ENCODE measurements at regions not wholly inside any gene's neighbourhood (a gene's known extent, or its start where the extent isn't known, plus 50 kb on each side); places are given as distances from the start of the nearest gene placed in this dataset.

DNA sequence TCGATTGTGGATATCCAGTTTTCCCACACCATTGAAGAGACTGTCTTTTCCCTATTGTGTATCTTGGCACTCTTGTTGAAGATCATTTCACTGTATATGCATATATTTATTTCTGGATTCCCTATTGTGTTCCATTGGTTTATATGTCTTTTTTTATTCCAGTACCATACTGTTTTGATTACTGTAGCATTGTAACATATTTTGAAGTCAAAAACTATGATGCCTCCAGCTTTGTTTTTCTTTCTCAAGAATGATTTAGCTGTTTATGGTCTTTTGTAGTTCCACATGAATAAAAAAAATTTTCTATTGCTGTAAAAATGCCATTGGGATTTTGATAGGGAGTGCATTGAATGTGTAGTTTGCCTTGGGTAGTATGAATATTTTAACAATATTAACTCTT lies 128.1 kb upstream of the SLC38A2 start:
- no peak overlapping the region for H3K9ac ChIP-seq (ENCODE audit: low read length)
- H3K4me3 ChIP-seq (ENCODE audit: low read length) = no peak overlapping the region
- no peaks in the 10 kb centered on the region for H3K36me3 ChIP-seq (ENCODE audit: control insufficient read depth, insufficient read depth, low read length)
- no peaks in the 10 kb centered on the region for H3K4me1 ChIP-seq (ENCODE audit: control insufficient read depth, insufficient read depth, low read length)
- no peaks in the 10 kb centered on the region for H3K27me3 ChIP-seq (ENCODE audit: control insufficient read depth, insufficient read depth, low read length)
- no peaks in the 10 kb centered on the region for H3K9me3 ChIP-seq (ENCODE audit: control insufficient read depth, low read length)

DNA sequence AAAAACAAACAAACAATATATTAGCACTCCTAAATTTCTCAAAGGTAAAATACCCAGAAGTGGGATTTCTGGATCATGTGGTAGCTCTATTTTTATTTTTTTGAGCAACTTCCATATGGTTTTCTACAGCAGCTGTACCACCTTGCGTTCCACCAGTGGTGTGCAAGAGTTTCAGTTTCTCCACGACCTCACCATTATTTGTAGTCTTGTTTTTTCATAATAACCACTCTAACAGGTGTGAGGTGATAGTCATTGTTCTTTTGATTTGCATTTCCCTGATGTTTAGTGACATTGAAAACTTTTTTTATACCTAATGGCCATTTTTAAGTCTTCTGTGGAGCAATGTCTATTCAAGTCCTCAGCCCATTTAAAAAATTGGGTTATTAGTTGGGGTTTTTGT lies 127.3 kb upstream of the SLC38A2 start:
- no peaks in the 10 kb centered on the region for H3K27me3 ChIP-seq (ENCODE audit: control insufficient read depth, insufficient read depth, low read length)
- no peaks in the 10 kb centered on the region for H3K36me3 ChIP-seq (ENCODE audit: control insufficient read depth, insufficient read depth, low read length)
- H3K4me3 ChIP-seq (ENCODE audit: low read length) = no peak overlapping the region

DNA sequence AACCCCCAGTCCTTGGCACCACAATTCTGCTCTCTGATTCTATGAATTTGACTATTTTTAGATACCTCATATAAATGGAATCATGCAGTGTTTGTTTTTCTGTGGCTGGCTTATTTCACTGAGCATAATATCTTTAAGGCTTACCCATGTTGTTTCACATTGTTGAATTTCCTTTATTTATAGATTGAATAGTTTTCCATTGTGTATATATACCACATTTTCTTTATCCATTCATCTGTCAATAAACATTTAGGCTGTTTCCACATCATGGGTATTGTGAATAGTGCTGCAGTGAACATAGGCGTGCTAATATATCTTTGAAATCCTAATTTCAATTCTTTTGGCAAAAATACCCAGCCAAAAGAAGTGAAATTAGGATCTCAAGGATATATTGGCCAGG lies 126.7 kb upstream of the SLC38A2 start:
- no peak overlapping the region for H3K9ac ChIP-seq (ENCODE audit: low read length)
- no peaks in the 10 kb centered on the region for H3K36me3 ChIP-seq (ENCODE audit: control insufficient read depth, insufficient read depth, low read length)
- no peak overlapping the region for H3K4me3 ChIP-seq (ENCODE audit: low read length)
- H3K27me3 ChIP-seq (ENCODE audit: control insufficient read depth, insufficient read depth, low read length) = no peaks in the 10 kb centered on the region
- H3K9me3 ChIP-seq (ENCODE audit: control insufficient read depth, low read length) = no peaks in the 10 kb centered on the region
- no peaks in the 10 kb centered on the region for H3K4me1 ChIP-seq (ENCODE audit: control insufficient read depth, insufficient read depth, low read length)

More for the DNA sequence above, 127.3 kb upstream of the SLC38A2 start:
- Histone ChIP-seq H3K9me3 (ENCODE audit: control insufficient read depth, low read length) (no peaks in the 10 kb centered on the region), H3K4me1 (ENCODE audit: control insufficient read depth, insufficient read depth, low read length) (no peaks in the 10 kb centered on the region), H3K9ac (ENCODE audit: low read length) (no peak overlapping the region)

DNA sequence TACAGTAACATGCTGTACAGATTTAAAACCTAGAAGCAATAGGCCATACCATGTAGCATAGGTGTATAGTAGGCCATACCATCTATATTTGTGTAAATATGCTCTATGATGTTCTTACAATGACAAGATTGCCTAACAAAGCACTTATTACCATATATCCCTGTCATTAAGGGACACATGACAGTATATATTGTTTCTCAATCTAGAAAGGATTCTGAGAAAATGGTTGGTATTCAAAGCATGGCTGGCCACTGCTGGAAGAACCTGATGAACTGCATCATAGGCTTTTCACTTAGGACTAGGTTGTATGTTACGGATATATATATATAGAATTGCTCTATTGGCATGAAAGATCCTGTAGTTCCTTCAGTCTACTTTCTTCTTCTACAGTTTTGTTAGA lies 125.2 kb upstream of the SLC38A2 start:
- Histone ChIP-seq H3K4me1 (ENCODE audit: control insufficient read depth, insufficient read depth, low read length) (peaks cover 4% of the 10 kb centered on the region), H3K36me3 (ENCODE audit: control insufficient read depth, insufficient read depth, low read length) (no peaks in the 10 kb centered on the region), H3K4me3 (ENCODE audit: low read length) (no peak overlapping the region), H3K9me3 (ENCODE audit: control insufficient read depth, low read length) (no peaks in the 10 kb centered on the region), H3K27me3 (ENCODE audit: control insufficient read depth, insufficient read depth, low read length) (no peaks in the 10 kb centered on the region), H3K9ac (ENCODE audit: low read length) (no peak overlapping the region)

DNA sequence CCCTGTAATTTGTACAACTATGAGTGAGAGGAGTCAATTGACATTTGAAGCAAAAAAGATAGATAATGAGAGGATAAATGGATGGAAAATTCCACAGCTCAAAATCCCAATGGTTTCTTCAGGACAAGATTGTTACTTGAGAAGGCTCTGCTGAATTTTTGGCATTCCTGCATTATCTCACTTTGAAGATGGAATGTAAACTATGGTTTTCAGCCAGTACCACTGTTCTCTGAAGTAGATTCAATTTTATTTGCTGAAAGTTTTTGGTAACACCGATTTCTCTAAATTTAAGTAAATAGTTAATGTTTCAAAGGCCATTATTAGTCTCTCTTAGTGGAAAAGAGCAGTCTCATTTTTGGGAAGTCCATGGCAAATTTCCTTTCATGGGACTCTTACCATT lies 121.9 kb upstream of the SLC38A2 start:
- Histone ChIP-seq H3K9ac (ENCODE audit: low read length) (no peak overlapping the region), H3K36me3 (ENCODE audit: control insufficient read depth, insufficient read depth, low read length) (no peaks in the 10 kb centered on the region), H3K4me3 (ENCODE audit: low read length) (no peak overlapping the region), H3K9me3 (ENCODE audit: control insufficient read depth, low read length) (no peaks in the 10 kb centered on the region), H3K27me3 (ENCODE audit: control insufficient read depth, insufficient read depth, low read length) (no peaks in the 10 kb centered on the region), H3K4me1 (ENCODE audit: control insufficient read depth, insufficient read depth, low read length) (peaks cover 22% of the 10 kb centered on the region)

DNA sequence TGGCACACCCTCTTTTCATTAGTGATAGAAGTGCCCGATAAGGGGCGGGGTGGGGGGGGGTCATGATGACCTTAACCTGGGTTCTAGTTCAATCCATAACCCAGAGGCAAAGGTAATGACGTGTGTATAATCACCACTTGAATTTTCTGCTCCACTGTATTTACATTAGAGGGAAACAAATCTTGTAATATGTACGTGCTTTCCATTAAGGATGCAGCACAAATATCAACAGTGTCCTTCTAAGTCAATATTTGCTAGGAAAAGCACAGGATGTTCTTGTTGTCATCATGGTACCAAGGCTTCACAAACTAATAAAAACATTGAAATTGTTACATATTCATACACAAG lies 121.2 kb upstream of the SLC38A2 start:
- H3K27me3 ChIP-seq (ENCODE audit: control insufficient read depth, insufficient read depth, low read length) = no peaks in the 10 kb centered on the region
- H3K9ac ChIP-seq (ENCODE audit: low read length) = no peak overlapping the region
- H3K9me3 ChIP-seq (ENCODE audit: control insufficient read depth, low read length) = no peaks in the 10 kb centered on the region
- no peak overlapping the region for H3K4me3 ChIP-seq (ENCODE audit: low read length)
- no peaks in the 10 kb centered on the region for H3K36me3 ChIP-seq (ENCODE audit: control insufficient read depth, insufficient read depth, low read length)
- peaks cover 25% of the 10 kb centered on the region for H3K4me1 ChIP-seq (ENCODE audit: control insufficient read depth, insufficient read depth, low read length)

DNA sequence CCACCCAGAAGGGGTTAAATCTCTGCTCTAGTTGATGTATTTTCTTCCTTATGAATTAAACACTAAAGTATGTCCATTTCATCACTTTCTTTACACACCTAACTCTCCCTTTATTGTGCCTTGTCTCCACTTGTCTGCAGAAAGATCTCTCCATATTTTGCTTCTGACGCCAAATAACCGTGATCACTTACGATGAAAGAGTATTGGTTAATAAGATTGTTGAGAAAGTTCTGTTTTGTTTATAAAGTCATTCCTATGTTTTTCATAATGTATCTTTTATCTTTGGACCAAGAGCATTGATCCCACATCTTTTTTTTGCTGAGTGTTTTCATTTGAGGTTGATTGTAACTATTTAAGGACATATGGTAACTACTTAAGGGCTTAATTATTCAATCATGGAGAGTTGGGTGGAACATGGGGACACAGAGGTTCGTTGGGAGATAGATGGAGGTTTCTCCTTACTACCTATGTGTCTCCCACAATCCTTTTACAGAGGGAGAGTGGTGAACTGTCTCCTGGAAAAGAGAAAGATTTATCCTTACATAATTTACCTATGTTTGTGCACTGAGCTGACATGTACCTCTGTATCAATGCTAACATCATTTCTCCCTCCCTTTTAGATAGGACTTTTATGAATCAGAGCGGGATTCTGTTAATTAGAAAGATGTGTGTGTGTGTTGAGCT lies 120.7 kb upstream of the SLC38A2 start:
- Histone ChIP-seq H3K9me3 (ENCODE audit: control insufficient read depth, low read length) (no peaks in the 10 kb centered on the region), H3K27me3 (ENCODE audit: control insufficient read depth, insufficient read depth, low read length) (no peaks in the 10 kb centered on the region), H3K9ac (ENCODE audit: low read length) (no peak overlapping the region), H3K36me3 (ENCODE audit: control insufficient read depth, insufficient read depth, low read length) (no peaks in the 10 kb centered on the region), H3K4me1 (ENCODE audit: control insufficient read depth, insufficient read depth, low read length) (peaks cover 25% of the 10 kb centered on the region), H3K4me3 (ENCODE audit: low read length) (no peak overlapping the region)

DNA sequence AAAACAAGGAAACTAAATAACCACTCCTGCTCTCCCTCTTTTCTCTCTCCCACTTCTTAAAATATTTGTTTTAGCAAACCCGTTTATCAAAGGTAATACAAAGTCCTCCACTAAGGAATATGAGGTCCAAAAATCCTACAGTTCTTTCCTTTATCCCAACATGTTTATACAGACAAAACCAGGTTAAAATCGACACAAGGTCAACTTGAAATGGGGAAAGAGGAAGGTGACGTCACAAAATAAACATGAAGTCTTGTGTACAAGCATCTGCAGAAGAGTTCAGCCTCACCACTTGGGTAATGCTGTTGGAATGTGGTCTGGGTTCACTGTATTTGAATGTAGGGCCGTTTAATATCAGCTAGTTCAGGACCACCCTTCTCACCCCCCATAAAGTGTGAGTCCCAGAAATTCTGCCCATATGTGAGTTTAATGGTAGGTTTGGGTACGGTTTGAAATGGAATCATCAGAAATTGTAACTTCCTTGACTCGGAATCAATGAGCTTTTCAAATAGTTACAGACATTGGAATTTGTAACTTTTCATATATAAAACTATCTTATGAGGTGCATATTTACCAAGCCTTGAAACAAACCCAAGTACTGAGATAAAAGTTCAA lies 120.0 kb upstream of the SLC38A2 start:
- no peak overlapping the region for H3K9ac ChIP-seq (ENCODE audit: low read length)
- peaks cover 25% of the 10 kb centered on the region for H3K4me1 ChIP-seq (ENCODE audit: control insufficient read depth, insufficient read depth, low read length)
- no peaks in the 10 kb centered on the region for H3K27me3 ChIP-seq (ENCODE audit: control insufficient read depth, insufficient read depth, low read length)
- H3K36me3 ChIP-seq (ENCODE audit: control insufficient read depth, insufficient read depth, low read length) = no peaks in the 10 kb centered on the region
- H3K9me3 ChIP-seq (ENCODE audit: control insufficient read depth, low read length) = no peaks in the 10 kb centered on the region
- H3K4me3 ChIP-seq (ENCODE audit: low read length) = no peak overlapping the region

DNA sequence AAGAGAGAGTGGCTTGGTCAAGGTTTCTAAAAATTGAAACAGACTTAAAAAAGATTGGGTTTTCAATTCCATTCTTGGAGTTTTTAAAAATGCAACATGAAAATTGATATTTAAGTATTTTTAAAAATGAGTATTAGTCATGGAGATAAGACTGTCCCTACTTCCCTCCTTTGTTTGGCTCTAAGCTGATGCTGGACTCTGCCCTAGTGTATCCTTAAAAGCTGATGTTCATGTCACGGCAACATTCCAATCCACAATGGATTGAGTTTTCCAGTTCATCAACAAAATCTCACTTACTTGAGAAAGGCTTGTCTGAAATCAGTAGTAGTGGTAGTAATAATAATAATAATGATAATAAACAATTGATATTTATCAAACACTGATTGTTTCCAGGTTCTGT lies 119.0 kb upstream of the SLC38A2 start:
- Histone ChIP-seq H3K9me3 (ENCODE audit: control insufficient read depth, low read length) (no peaks in the 10 kb centered on the region), H3K4me1 (ENCODE audit: control insufficient read depth, insufficient read depth, low read length) (peaks cover 25% of the 10 kb centered on the region), H3K4me3 (ENCODE audit: low read length) (no peak overlapping the region), H3K9ac (ENCODE audit: low read length) (no peak overlapping the region), H3K27me3 (ENCODE audit: control insufficient read depth, insufficient read depth, low read length) (no peaks in the 10 kb centered on the region), H3K36me3 (ENCODE audit: control insufficient read depth, insufficient read depth, low read length) (no peaks in the 10 kb centered on the region)

DNA sequence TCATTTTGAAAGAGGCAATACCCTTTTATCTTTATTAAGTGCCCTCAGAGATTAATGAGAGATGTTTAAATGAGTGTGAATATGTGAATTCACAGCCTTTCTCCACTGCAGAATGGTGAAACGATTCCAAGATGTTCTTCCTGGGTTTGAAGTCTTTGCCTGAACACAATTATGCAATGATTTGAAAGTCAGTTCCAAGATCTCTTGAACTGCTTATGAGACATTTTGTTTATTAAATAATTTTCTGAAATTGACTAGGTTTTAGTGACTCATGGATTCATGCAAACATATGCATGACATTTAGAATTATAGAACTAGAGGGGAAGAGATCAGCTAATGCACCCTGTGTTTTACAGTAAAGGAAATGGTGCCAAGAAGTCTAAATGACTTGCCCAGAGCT lies 118.1 kb upstream of the SLC38A2 start:
- Histone ChIP-seq H3K4me3 (ENCODE audit: low read length) (no peak overlapping the region), H3K4me1 (ENCODE audit: control insufficient read depth, insufficient read depth, low read length) (peaks cover 25% of the 10 kb centered on the region), H3K27me3 (ENCODE audit: control insufficient read depth, insufficient read depth, low read length) (no peaks in the 10 kb centered on the region), H3K36me3 (ENCODE audit: control insufficient read depth, insufficient read depth, low read length) (no peaks in the 10 kb centered on the region), H3K9me3 (ENCODE audit: control insufficient read depth, low read length) (no peaks in the 10 kb centered on the region), H3K9ac (ENCODE audit: low read length) (no peak overlapping the region)

DNA sequence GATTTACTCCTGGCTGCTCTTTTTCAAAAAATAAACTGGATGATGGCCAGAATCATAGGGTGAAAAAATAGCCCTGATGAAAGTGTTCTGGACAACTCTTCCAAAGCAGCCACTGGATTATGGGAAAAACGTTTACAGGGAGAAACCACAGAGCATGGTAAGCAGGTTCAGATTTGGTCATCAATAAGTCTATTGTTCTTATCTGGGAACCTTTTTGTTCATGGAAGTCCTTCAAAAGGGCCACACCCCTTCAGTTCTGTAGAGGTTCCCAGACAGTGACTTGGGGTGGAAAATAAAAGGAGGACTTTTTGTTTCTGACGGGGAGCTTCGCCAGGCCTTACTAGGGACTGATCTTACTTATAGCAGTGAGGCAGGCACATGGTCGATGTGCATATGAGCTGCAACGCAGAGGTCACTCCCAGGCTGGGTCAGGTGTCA lies 117.4 kb upstream of the SLC38A2 start:
- Histone ChIP-seq H3K36me3 (ENCODE audit: control insufficient read depth, insufficient read depth, low read length) (no peaks in the 10 kb centered on the region), H3K9me3 (ENCODE audit: control insufficient read depth, low read length) (no peaks in the 10 kb centered on the region), H3K27me3 (ENCODE audit: control insufficient read depth, insufficient read depth, low read length) (no peaks in the 10 kb centered on the region), H3K9ac (ENCODE audit: low read length) (no peak overlapping the region), H3K4me3 (ENCODE audit: low read length) (no peak overlapping the region), H3K4me1 (ENCODE audit: control insufficient read depth, insufficient read depth, low read length) (peaks cover 25% of the 10 kb centered on the region)

DNA sequence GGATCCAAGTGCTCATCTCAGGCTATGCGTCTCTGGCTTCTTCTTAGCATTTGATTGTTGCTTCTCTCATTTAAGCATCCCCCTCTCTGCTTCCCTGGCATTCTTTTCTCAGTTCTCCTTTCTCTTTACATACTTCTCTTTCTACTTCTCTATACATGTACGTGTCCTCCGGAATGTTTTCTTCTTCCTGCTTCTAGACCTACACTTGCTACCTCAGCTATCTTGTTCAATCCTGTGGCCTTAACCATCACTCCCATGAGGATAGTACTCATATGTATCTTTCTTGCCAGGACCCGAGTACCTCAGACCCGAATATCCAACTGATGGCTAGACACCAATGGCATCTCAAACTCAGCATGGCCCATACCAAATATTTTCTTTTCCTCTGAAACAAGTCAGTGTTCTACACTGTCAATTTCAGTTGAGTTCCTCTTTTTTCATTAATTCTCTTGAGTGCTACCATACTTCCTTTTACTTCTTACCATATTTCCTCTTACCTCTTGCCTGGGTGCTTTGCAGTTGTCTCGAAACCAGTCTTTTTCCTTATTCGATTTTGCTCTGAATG lies 115.1 kb upstream of the SLC38A2 start:
- no peaks in the 10 kb centered on the region for H3K36me3 ChIP-seq (ENCODE audit: control insufficient read depth, insufficient read depth, low read length)
- H3K27me3 ChIP-seq (ENCODE audit: control insufficient read depth, insufficient read depth, low read length) = no peaks in the 10 kb centered on the region
- no peak overlapping the region for H3K4me3 ChIP-seq (ENCODE audit: low read length)
- no peaks in the 10 kb centered on the region for H3K9me3 ChIP-seq (ENCODE audit: control insufficient read depth, low read length)
- peaks cover 20% of the 10 kb centered on the region for H3K4me1 ChIP-seq (ENCODE audit: control insufficient read depth, insufficient read depth, low read length)
- no peak overlapping the region for H3K9ac ChIP-seq (ENCODE audit: low read length)
